ENCODE measurements at regions not wholly inside any gene's neighbourhood (a gene's known extent, or its start where the extent isn't known, plus 50 kb on each side); places are given as distances from the start of the nearest gene placed in this dataset.

- no peak for TF ChIP-seq CTCF (IDR thresholded peaks at IDR 0.05)
- DNase-seq = no peak
- H3K27ac Mint-ChIP-seq = no peak overlapping the region
- H3K4me1 Mint-ChIP-seq (ENCODE audit: low read depth) = no peaks in the 10 kb centered on the region
- peaks cover 52% of the 10 kb centered on the region for H3K9me3 Mint-ChIP-seq
- H3K4me3 Mint-ChIP-seq = no peak overlapping the region
- peaks cover 3% of the 10 kb centered on the region for H3K27me3 Mint-ChIP-seq (ENCODE audit: insufficient read depth)
- peaks cover 9% of the 10 kb centered on the region for H3K36me3 Mint-ChIP-seq (ENCODE audit: low read depth)
Measured at GRCh38 chr7:98686466-98687080, 69.5 kb downstream of the NPTX2 start.

- H3K4me3 Mint-ChIP-seq = no peak overlapping the region
- H3K9me3 Mint-ChIP-seq = peaks cover 58% of the 10 kb centered on the region
- peaks cover 13% of the 10 kb centered on the region for H3K36me3 Mint-ChIP-seq (ENCODE audit: low read depth)
- H3K27me3 Mint-ChIP-seq (ENCODE audit: insufficient read depth) = peaks cover 3% of the 10 kb centered on the region; the same call in 1 of the 2 replicates
- TF ChIP-seq CTCF (IDR thresholded peaks at IDR 0.05) = no peak
- H3K27ac Mint-ChIP-seq = no peak overlapping the region
- no peaks in the 10 kb centered on the region for H3K4me1 Mint-ChIP-seq (ENCODE audit: low read depth)
- DNase-seq = no peak
Measured at GRCh38 chr7:98687111-98687751, 70.1 kb downstream of the NPTX2 start.

- H3K27me3 Mint-ChIP-seq (ENCODE audit: insufficient read depth) = peaks cover 3% of the 10 kb centered on the region
- H3K9me3 Mint-ChIP-seq = peaks cover 49% of the 10 kb centered on the region
- H3K4me1 Mint-ChIP-seq (ENCODE audit: low read depth) = no peaks in the 10 kb centered on the region
- no peak for TF ChIP-seq CTCF (IDR thresholded peaks at IDR 0.05)
- no peak for DNase-seq
- H3K4me3 Mint-ChIP-seq = no peak overlapping the region
- no peak overlapping the region for H3K27ac Mint-ChIP-seq
- peaks cover 7% of the 10 kb centered on the region; the same call in 1 of the 2 replicates for H3K36me3 Mint-ChIP-seq (ENCODE audit: low read depth)
Measured at GRCh38 chr7:98691619-98692018, 74.5 kb downstream of the NPTX2 start.

- TF ChIP-seq CTCF (IDR thresholded peaks at IDR 0.05) = no peak
- Mint-ChIP-seq H3K27me3 (ENCODE audit: insufficient read depth) (peaks cover 2% of the 10 kb centered on the region), H3K4me1 (ENCODE audit: low read depth) (no peaks in the 10 kb centered on the region), H3K36me3 (ENCODE audit: low read depth) (no peaks in the 10 kb centered on the region), H3K4me3 (no peak overlapping the region), H3K9me3 (peaks cover 18% of the 10 kb centered on the region), H3K27ac (no peak overlapping the region)
- no peak for DNase-seq
Measured at GRCh38 chr7:98697083-98697482, 80.0 kb downstream of the NPTX2 start.

- Mint-ChIP-seq H3K4me3 (no peak overlapping the region), H3K27me3 (ENCODE audit: insufficient read depth) (peaks cover 2% of the 10 kb centered on the region), H3K9me3 (peaks cover 15% of the 10 kb centered on the region), H3K27ac (no peak overlapping the region), H3K4me1 (ENCODE audit: low read depth) (no peaks in the 10 kb centered on the region), H3K36me3 (ENCODE audit: low read depth) (no peaks in the 10 kb centered on the region)
- TF ChIP-seq CTCF (IDR thresholded peaks at IDR 0.05) = no peak
- DNase-seq = no peak
Measured at GRCh38 chr7:98697485-98698240, 80.6 kb downstream of the NPTX2 start.
